G401 (cell line): ENCODE measurements at regions not wholly inside any gene's neighbourhood (a gene's known extent, or its start where the extent isn't known, plus 50 kb on each side); places are given as distances from the start of the nearest gene placed in this dataset.
"Not testable (repeated sequence)": the region's sequence is repeated elsewhere in the genome, so short reads cannot be mapped to it uniquely, and the experiment has no call there.

Experiments
- DNase-seq: peaks from one replicate; pipeline ENCODE4 v3.0.0-alpha.2; 2015; ENCODE audit warnings: low spot score
- in situ Hi-C: cut with HindIII; loops from 2 replicates; pipeline ENCODE4 v1.10.0; 2016; ENCODE audit warnings: low sequenced_read_pairs, mixed read lengths

- peak; percentile 62 for DNase-seq
Observed at GRCh38 chr1:147072482-147073432, 99.5 kb downstream of the PRKAB2 start.

GRCh38 chr1:147071142-147071541 lies 101.1 kb downstream of the PRKAB2 start:
- in situ Hi-C loops, result no loop called here

More at GRCh38 chr1:147072482-147073432, 99.5 kb downstream of the PRKAB2 start:
- in situ Hi-C loops, result no loop called here

GRCh38 chr1:147062956-147063355 lies 109.3 kb downstream of the PRKAB2 start:
- DNase-seq, result no peak
- in situ Hi-C loops, result no loop called here

More at GRCh38 chr1:147071142-147071541, 101.1 kb downstream of the PRKAB2 start:
- DNase-seq, result no peak

- DNase-seq, in situ Hi-C loops: not testable (repeated sequence)
Observed at GRCh38 chr1:147061880-147062279, 110.4 kb downstream of the PRKAB2 start.

GRCh38 chr1:147053269-147053668 lies 115.1 kb downstream of the NBPF12 start:
- no peak for DNase-seq
- in situ Hi-C loops, result no loop called here

- no peak for DNase-seq
- in situ Hi-C loops, result no loop called here
Observed at GRCh38 chr1:147052677-147053076, 114.6 kb downstream of the NBPF12 start.

GRCh38 chr1:147052143-147052542 lies 114.0 kb downstream of the NBPF12 start:
- DNase-seq, result no peak
- in situ Hi-C loops, result no loop called here

GRCh38 chr1:147051136-147051535 lies 113.0 kb downstream of the NBPF12 start:
- in situ Hi-C loops, result no loop called here
- DNase-seq, result no peak

GRCh38 chr1:147050654-147051053 lies 112.5 kb downstream of the NBPF12 start:
- no peak for DNase-seq
- in situ Hi-C loops, result no loop called here

GRCh38 chr1:147046863-147047394 lies 108.8 kb downstream of the NBPF12 start:
- in situ Hi-C loops, DNase-seq: not testable (repeated sequence)

GRCh38 chr1:147046189-147046862 lies 108.2 kb downstream of the NBPF12 start:
- in situ Hi-C loops, result no loop called here
- DNase-seq, result no peak
